ENCODE measurements at regions not wholly inside any gene's neighbourhood (a gene's known extent, or its start where the extent isn't known, plus 50 kb on each side); places are given as distances from the start of the nearest gene placed in this dataset.
A peak's percentile ranks its signal among the peaks of the same experiment; 100 is the strongest.

DNA sequence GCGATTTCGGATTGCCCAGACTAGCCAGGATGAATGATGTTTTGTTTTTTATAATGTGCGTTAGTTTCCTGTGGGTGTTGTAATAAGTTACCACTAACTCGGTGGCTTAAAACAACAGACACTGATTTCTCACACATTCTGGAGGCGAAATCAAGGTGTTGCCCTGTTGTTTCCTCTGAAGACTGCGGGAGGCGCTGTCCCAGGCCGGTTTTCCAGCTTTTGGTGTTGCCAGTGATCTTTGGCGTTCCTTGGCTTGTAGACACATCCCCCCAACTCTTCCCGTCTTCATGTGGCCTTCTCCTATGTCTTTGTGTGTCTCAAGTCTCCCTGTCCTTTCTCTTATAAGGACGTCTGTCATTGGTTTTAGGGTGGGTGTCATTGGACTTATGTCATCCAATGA is 267.7 kb downstream of the AACS start:
- no peak overlapping the region for H3K27ac ChIP-seq (ENCODE audit: low read depth in 2 of 2, low read length in 2 of 2)
- H3K9me3 ChIP-seq (ENCODE audit: control insufficient read depth in 2 of 3, insufficient read depth in 1 of 3, low read length in 3 of 3), result peaks cover 0 to 3% (median 0%) of the 10 kb centered on the region in 3 donors
- H3K4me3 ChIP-seq (ENCODE audit: low read length in 3 of 3), result no peak overlapping the region
- H3K4me1 ChIP-seq (ENCODE audit: control insufficient read depth in 2 of 3, insufficient read depth in 2 of 3, low read depth in 1 of 3, low read length in 3 of 3), result no peaks in the 10 kb centered on the region
- H3K36me3 ChIP-seq (ENCODE audit: control insufficient read depth in 2 of 3, insufficient read depth in 3 of 3, low read length in 3 of 3), result no peaks in the 10 kb centered on the region
- peaks cover 2% of the 10 kb centered on the region for H3K27me3 ChIP-seq (ENCODE audit: control insufficient read depth, insufficient read depth, low read length)
- DNase-seq (no peak), FAIRE-seq (no peak)
- H3K9ac ChIP-seq (ENCODE audit: low read length in 3 of 3), result no peak overlapping the region
- TF ChIP-seq, protein P1, sequence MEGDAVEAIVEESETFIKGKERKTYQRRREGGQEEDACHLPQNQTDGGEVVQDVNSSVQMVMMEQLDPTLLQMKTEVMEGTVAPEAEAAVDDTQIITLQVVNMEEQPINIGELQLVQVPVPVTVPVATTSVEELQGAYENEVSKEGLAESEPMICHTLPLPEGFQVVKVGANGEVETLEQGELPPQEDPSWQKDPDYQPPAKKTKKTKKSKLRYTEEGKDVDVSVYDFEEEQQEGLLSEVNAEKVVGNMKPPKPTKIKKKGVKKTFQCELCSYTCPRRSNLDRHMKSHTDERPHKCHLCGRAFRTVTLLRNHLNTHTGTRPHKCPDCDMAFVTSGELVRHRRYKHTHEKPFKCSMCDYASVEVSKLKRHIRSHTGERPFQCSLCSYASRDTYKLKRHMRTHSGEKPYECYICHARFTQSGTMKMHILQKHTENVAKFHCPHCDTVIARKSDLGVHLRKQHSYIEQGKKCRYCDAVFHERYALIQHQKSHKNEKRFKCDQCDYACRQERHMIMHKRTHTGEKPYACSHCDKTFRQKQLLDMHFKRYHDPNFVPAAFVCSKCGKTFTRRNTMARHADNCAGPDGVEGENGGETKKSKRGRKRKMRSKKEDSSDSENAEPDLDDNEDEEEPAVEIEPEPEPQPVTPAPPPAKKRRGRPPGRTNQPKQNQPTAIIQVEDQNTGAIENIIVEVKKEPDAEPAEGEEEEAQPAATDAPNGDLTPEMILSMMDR (IDR thresholded peaks at IDR 0.05; ENCODE audit: borderline replicate concordance, extremely low read depth, insufficient read depth), result no peak
- intact Hi-C loops (cut with DNase I), result no loop called here

DNA sequence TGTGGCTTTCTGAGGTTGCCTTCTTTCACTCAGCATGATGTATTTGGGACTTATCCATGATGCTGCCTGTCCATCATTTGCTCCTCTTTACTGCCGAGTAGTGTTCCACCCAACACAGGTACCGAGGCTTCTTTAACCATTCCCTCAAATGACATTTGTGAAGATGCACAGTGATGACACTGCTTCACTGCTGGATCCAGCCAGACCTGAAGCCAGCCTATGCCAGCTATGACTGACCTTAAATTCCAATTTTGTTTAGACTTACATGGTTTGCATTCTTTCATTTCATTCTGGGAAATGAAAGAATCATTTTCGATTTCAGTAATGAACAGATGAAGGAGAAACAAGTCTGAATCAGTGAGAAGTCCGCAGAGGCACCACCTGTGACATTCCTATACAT is 271.0 kb downstream of the AACS start:
- H3K27me3 ChIP-seq (ENCODE audit: control insufficient read depth, insufficient read depth, low read length), result no peaks in the 10 kb centered on the region
- no peak overlapping the region for H3K4me3 ChIP-seq (ENCODE audit: low read length in 3 of 3)
- no peak overlapping the region for H3K27ac ChIP-seq (ENCODE audit: low read depth in 2 of 2, low read length in 2 of 2)
- no peaks in the 10 kb centered on the region for H3K4me1 ChIP-seq (ENCODE audit: control insufficient read depth in 2 of 3, insufficient read depth in 2 of 3, low read depth in 1 of 3, low read length in 3 of 3)
- H3K36me3 ChIP-seq (ENCODE audit: control insufficient read depth in 2 of 3, insufficient read depth in 3 of 3, low read length in 3 of 3), result no peaks in the 10 kb centered on the region
- intact Hi-C loops (cut with DNase I), result no loop called here
- FAIRE-seq (no peak), DNase-seq (no peak)
- TF ChIP-seq, protein P1 (IDR thresholded peaks at IDR 0.05; ENCODE audit: borderline replicate concordance, extremely low read depth, insufficient read depth), result no peak
- H3K9ac ChIP-seq (ENCODE audit: low read length in 3 of 3), result no peak overlapping the region
- H3K9me3 ChIP-seq (ENCODE audit: control insufficient read depth in 2 of 3, insufficient read depth in 1 of 3, low read length in 3 of 3), result no peaks in the 10 kb centered on the region

- no peaks in the 10 kb centered on the region for H3K27me3 ChIP-seq (ENCODE audit: control insufficient read depth, insufficient read depth, low read length)
- H3K36me3 ChIP-seq (ENCODE audit: control insufficient read depth in 2 of 3, insufficient read depth in 3 of 3, low read length in 3 of 3), result no peaks in the 10 kb centered on the region
- intact Hi-C loops (cut with DNase I), result no loop called here
- DNase-seq, result peak in 2 of 5 donors; percentile 32 to 78
- no peaks in the 10 kb centered on the region for H3K9me3 ChIP-seq (ENCODE audit: control insufficient read depth in 2 of 3, insufficient read depth in 1 of 3, low read length in 3 of 3)
- H3K4me1 ChIP-seq (ENCODE audit: control insufficient read depth in 2 of 3, insufficient read depth in 2 of 3, low read depth in 1 of 3, low read length in 3 of 3), result no peaks in the 10 kb centered on the region
- FAIRE-seq, result no peak
- no peak overlapping the region for H3K4me3 ChIP-seq (ENCODE audit: low read length in 3 of 3)
- H3K27ac ChIP-seq (ENCODE audit: low read depth in 2 of 2, low read length in 2 of 2), result no peak overlapping the region
- TF ChIP-seq, protein P1 (IDR thresholded peaks at IDR 0.05; ENCODE audit: borderline replicate concordance, extremely low read depth, insufficient read depth), result no peak
- no peak overlapping the region for H3K9ac ChIP-seq (ENCODE audit: low read length in 3 of 3)
Measured at GRCh38 chr12:125340791-125341190, 275.6 kb downstream of the AACS start.

- DNase-seq (no peak), FAIRE-seq (no peak)
- Histone ChIP-seq H3K4me1 (ENCODE audit: control insufficient read depth in 2 of 3, insufficient read depth in 2 of 3, low read depth in 1 of 3, low read length in 3 of 3) (no peaks in the 10 kb centered on the region), H3K9ac (ENCODE audit: low read length in 3 of 3) (no peak overlapping the region), H3K36me3 (ENCODE audit: control insufficient read depth in 2 of 3, insufficient read depth in 3 of 3, low read length in 3 of 3) (no peaks in the 10 kb centered on the region), H3K27ac (ENCODE audit: low read depth in 2 of 2, low read length in 2 of 2) (no peak overlapping the region), H3K9me3 (ENCODE audit: control insufficient read depth in 2 of 3, insufficient read depth in 1 of 3, low read length in 3 of 3) (no peaks in the 10 kb centered on the region), H3K4me3 (ENCODE audit: low read length in 3 of 3) (no peak overlapping the region), H3K27me3 (ENCODE audit: control insufficient read depth, insufficient read depth, low read length) (no peaks in the 10 kb centered on the region)
- intact Hi-C loops (cut with DNase I), result no loop called here
- TF ChIP-seq, protein P1 (IDR thresholded peaks at IDR 0.05; ENCODE audit: borderline replicate concordance, extremely low read depth, insufficient read depth), result no peak
Measured at GRCh38 chr12:125341422-125341821, 276.2 kb downstream of the AACS start.
